ENCODE measurements at regions not wholly inside any gene's neighbourhood (a gene's known extent, or its start where the extent isn't known, plus 50 kb on each side); places are given as distances from the start of the nearest gene placed in this dataset.
A peak's percentile ranks its signal among the peaks of the same experiment; 100 is the strongest.

DNA sequence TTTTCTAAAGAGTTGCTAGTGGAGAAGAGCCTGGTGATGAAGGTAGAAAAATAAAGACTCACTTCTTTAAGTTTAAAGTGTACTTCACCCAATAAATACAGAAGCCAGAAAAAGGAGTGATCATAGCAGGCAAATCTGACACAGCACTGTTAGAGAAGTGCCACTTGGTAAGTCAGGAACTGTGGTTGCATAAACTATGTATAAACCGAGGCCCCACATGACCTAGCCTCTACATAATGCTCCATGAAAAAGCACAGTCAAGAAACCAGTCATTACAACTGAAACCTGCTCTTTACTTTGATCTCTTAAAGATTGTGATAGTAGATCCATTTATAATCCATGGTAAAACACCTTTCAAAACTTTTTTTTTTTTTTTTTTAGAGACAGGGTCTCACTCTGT lies 172.1 kb upstream of the PHYHIPL start:
- H3F3A ChIP-seq (replicated peaks; ENCODE audit: insufficient read depth), result no peaks in the 10 kb centered on the region
- 59% methylated on average over 1 of the region's 1 CpG for WGBS (ENCODE audit: low lambda C conversion rate)
- CTCF ChIA-PET, result interaction anchor here (0.9 kb wide), 1 partner anchor 12 kb away, joined by 3 read pairs; no protein-coding TSS in a partner anchor
- no peaks in the 10 kb centered on the region for H3K79me2 ChIP-seq (ENCODE audit: insufficient read depth)
- peaks cover 0 to 4% of the 10 kb centered on the region in 2 experiments; a peak in 1 of 4 replicates for H3K4me1 ChIP-seq (ENCODE audit: control insufficient read depth in 1 of 2, insufficient read depth in 2 of 2, low read depth in 1 of 2, low read length in 1 of 2)
- H4K20me1 ChIP-seq (ENCODE audit: insufficient read depth), result no peaks in the 10 kb centered on the region
- 0 out of 2 replicates have a peak, but pooled peaks cover 4% of the 10 kb centered on the region for H3K27me3 ChIP-seq (ENCODE audit: insufficient read depth)
- H3K36me3 ChIP-seq (replicated peaks in 1 of 2; ENCODE audit: control insufficient read depth in 1 of 2, insufficient read depth in 2 of 2, low read length in 1 of 2), result no peaks in the 10 kb centered on the region
- H3K9me2 ChIP-seq, result no peaks in the 10 kb centered on the region
- no peak overlapping the region for H3K27ac ChIP-seq (ENCODE audit: low read depth in 2 of 2, low read length in 1 of 2)
- no peak for TF ChIP-seq CHD2 (IDR thresholded peaks at IDR 0.05; ENCODE audit: low read length, partially characterized antibody)
- no peak for TF ChIP-seq JUND (IDR thresholded peaks at IDR 0.05)
- TF ChIP-seq GATA2 (CRISPR knock-in tag; IDR thresholded peaks at IDR 0.05), result no peak
- TF ChIP-seq, protein P1, sequence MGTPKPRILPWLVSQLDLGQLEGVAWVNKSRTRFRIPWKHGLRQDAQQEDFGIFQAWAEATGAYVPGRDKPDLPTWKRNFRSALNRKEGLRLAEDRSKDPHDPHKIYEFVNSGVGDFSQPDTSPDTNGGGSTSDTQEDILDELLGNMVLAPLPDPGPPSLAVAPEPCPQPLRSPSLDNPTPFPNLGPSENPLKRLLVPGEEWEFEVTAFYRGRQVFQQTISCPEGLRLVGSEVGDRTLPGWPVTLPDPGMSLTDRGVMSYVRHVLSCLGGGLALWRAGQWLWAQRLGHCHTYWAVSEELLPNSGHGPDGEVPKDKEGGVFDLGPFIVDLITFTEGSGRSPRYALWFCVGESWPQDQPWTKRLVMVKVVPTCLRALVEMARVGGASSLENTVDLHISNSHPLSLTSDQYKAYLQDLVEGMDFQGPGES (IDR thresholded peaks at IDR 0.05; ENCODE audit: low read depth, low read length), result no peak
- TF ChIP-seq NFIC (IDR thresholded peaks at IDR 0.05; ENCODE audit: borderline replicate concordance), result no peak
- no peaks in the 10 kb centered on the region for H3K9me3 ChIP-seq
- POLR2A ChIA-PET, result no interaction called here
- H3K4me2 ChIP-seq, result no peak overlapping the region
- no peak for DNase-seq
- H3K9ac ChIP-seq, result no peak overlapping the region
- H2AFZ ChIP-seq (ENCODE audit: low read depth), result no peak overlapping the region
- H3K4me3 ChIP-seq (ENCODE audit: low read depth in 2 of 2, low read length in 1 of 2), result no peak overlapping the region

DNA sequence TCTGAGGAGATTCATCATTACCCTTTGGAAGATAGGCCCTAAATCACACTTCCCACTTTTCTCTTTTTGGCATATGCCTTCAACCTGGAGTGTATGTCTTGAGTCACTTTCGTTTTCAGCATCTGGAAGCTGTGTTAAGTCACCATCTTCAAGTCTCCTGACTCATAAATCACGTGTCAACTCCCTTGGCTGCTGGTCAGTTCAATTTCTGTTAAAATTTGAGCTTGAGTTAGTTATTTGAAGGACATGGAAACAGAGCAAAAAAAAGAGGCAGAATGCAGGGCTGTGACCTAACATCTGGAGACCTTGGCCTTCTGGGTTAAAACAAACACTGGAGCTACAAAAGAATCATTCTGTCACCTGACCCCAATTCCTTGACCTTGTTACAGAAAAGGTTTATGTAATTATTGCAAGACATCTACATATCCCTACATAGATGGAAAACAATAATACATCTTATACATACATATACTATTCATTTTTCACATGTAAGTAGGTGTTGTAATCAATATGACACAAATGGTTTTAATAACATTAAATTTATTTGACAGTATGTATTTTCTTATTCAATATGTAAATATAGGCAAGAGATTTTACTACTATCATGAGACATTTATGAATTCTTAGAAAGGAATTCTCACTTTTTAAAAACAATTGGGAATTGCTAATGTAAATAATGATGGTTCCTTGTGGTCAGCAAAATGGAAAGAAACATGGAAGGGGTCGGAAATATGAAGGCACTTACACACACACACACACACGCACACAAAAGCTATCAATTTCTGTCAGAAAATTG lies 169.7 kb upstream of the PHYHIPL start:
- 52% methylated on average over 4 of the region's 4 CpGs for WGBS (ENCODE audit: low lambda C conversion rate)
- Histone ChIP-seq H3K36me3 (replicated peaks in 1 of 2; ENCODE audit: control insufficient read depth in 1 of 2, insufficient read depth in 2 of 2, low read length in 1 of 2) (no peaks in the 10 kb centered on the region), H3K27ac (ENCODE audit: low read depth in 2 of 2, low read length in 1 of 2) (no peak overlapping the region), H3K4me1 (ENCODE audit: control insufficient read depth in 1 of 2, insufficient read depth in 2 of 2, low read depth in 1 of 2, low read length in 1 of 2) (peaks cover 0 to 3% of the 10 kb centered on the region in 2 experiments; a peak in 1 of 4 replicates), H3K9ac (no peak overlapping the region), H3K4me2 (no peak overlapping the region), H3K79me2 (ENCODE audit: insufficient read depth) (no peaks in the 10 kb centered on the region), H3K4me3 (ENCODE audit: low read depth in 2 of 2, low read length in 1 of 2) (no peak overlapping the region), H2AFZ (ENCODE audit: low read depth) (no peak overlapping the region), H3K9me3 (no peaks in the 10 kb centered on the region), H4K20me1 (ENCODE audit: insufficient read depth) (no peaks in the 10 kb centered on the region), H3K27me3 (ENCODE audit: insufficient read depth) (0 out of 2 replicates have a peak, but pooled peaks cover 4% of the 10 kb centered on the region), H3K9me2 (no peaks in the 10 kb centered on the region), H3F3A (replicated peaks; ENCODE audit: insufficient read depth) (no peaks in the 10 kb centered on the region)
- ChIA-PET POLR2A (interaction anchor here (0.7 kb wide), 1 partner anchor 169 kb away, joined by 3 read pairs; the partner anchor contains the start of gene PHYHIPL), CTCF (interaction anchor here (0.9 kb wide), 1 partner anchor 12 kb away, joined by 3 read pairs; no protein-coding TSS in a partner anchor)
- TF ChIP-seq FOSL2 (IDR thresholded peaks at IDR 0.05; ENCODE audit: borderline replicate concordance, low read depth) (0 out of 2 replicates have a peak, but pooled peaks have one; percentile 18), NRF1 (IDR thresholded peaks at IDR 0.05; ENCODE audit: low read depth, low read length) (no peak), JUND (IDR thresholded peaks at IDR 0.05) (0 out of 2 replicates have a peak, but pooled peaks have one; percentile 11), TCF12 (IDR thresholded peaks at IDR 0.05) (peak; percentile 38; the same call in 1 of the 2 replicates)
- TF ChIP-seq, protein P2, sequence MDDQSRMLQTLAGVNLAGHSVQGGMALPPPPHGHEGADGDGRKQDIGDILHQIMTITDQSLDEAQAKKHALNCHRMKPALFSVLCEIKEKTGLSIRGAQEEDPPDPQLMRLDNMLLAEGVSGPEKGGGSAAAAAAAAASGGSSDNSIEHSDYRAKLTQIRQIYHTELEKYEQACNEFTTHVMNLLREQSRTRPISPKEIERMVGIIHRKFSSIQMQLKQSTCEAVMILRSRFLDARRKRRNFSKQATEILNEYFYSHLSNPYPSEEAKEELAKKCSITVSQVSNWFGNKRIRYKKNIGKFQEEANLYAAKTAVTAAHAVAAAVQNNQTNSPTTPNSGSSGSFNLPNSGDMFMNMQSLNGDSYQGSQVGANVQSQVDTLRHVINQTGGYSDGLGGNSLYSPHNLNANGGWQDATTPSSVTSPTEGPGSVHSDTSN (IDR thresholded peaks at IDR 0.05), result peak; percentile 55
- TF ChIP-seq, protein P3, sequence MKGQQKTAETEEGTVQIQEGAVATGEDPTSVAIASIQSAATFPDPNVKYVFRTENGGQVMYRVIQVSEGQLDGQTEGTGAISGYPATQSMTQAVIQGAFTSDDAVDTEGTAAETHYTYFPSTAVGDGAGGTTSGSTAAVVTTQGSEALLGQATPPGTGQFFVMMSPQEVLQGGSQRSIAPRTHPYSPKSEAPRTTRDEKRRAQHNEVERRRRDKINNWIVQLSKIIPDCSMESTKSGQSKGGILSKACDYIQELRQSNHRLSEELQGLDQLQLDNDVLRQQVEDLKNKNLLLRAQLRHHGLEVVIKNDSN (IDR thresholded peaks at IDR 0.05; ENCODE audit: borderline replicate concordance, low read depth), result 0 out of 2 replicates have a peak, but pooled peaks have one; percentile 34
- no peak for DNase-seq
